Right lobe of liver (tissue), 6 donors: ENCODE measurements at regions not wholly inside any gene's neighbourhood (a gene's known extent, or its start where the extent isn't known, plus 50 kb on each side); places are given as distances from the start of the nearest gene placed in this dataset.
A peak's percentile ranks its signal among the peaks of the same experiment; 100 is the strongest.

Source experiments
- ATAC-seq, 4 donors: fragments of 200-7000 bp; cut with Tn5 transposase; one replicate each; pipeline ENCODE4 v1.9.1; 2020; ENCODE audit warnings: mild to moderate bottlenecking in 4 of 4, moderate library complexity in 4 of 4
- DNase-seq, 3 donors: peaks; one replicate each; pipeline ENCODE4 v3.0.0-alpha.2; 2020
- H3K27ac ChIP-seq, 3 donors: fragments of 200-600 bp; one replicate each; pipeline ENCODE4 v1.8.0; 2022
- H3K27me3 ChIP-seq, 2 donors: fragments of 200-600 bp; one replicate each; pipeline ENCODE4 v1.8.0; 2022
- H3K36me3 ChIP-seq, 4 donors: fragments of 200-600 bp; sonication (generic) in 1 of 4; one replicate each; pipeline versions ENCODE4 v1.5.1 to v1.8.0; 2017 to 2022; ENCODE audit warnings: control low read depth in 1 of 4
- H3K4me1 ChIP-seq, 4 donors: fragments of 200-600 bp; sonication (generic) in 1 of 4; one replicate each; pipeline versions ENCODE4 v1.5.1 to v1.8.0; 2017 to 2022; ENCODE audit warnings: control low read depth in 1 of 4
- H3K4me3 ChIP-seq, 3 donors: fragments of 200-600 bp; one replicate each; pipeline ENCODE4 v1.8.0; 2022
- H3K9me3 ChIP-seq, 4 donors: fragments of 200-600 bp; sonication (generic) in 1 of 4; one replicate each; pipeline versions ENCODE4 v1.5.1 to v1.8.0; 2017 to 2022; ENCODE audit warnings: control low read depth in 1 of 4
- POLR2A ChIP-seq: fragments of 450-650 bp; IDR thresholded peaks from one replicate; pipeline ENCODE4 v1.6.1; 2017; ENCODE audit warnings: antibody characterized with exemption, mild to moderate bottlenecking
- WGBS: methylation state at CpG from one replicate; pipeline ENCODE4 v1.1.6; 2018; ENCODE audit warnings: low coverage, low lambda C conversion rate; ENCODE audit not compliant: insufficient coverage; ENCODE audit errors: missing lambda C conversion rate; 5-methylcytosine and 5-hydroxymethylcytosine counted together
- intact Hi-C, 2 donors: fragments of 100-400 bp; cut with DNase I; formaldehyde crosslinking; loops; one replicate each; pipeline versions ENCODE4 v1.11.2 to v1.14.1; 2022
- TF ChIP-seq, protein P1 (sequence below), 4 donors: fragments of 200-600 bp in 3 of 4; fragments of 450-650 bp in 1 of 4; IDR thresholded peaks; one replicate each; pipeline versions ENCODE4 v1.5.1 to v1.8.0; 2016 to 2022; ENCODE audit warnings: antibody characterized with exemption in 4 of 4, mild to moderate bottlenecking in 2 of 4
- donor health status: DM: no; HTN: yes; CAD: no.
- donor health status: DM: no; HTN: no; CAD: no.
- donor health status: DM: no; HTN: no; CAD: no.
- donor health status: DM: no; HTN: yes; CAD: no.
- donor health status: DM: no; HTN: yes; CAD: no.

DNA sequence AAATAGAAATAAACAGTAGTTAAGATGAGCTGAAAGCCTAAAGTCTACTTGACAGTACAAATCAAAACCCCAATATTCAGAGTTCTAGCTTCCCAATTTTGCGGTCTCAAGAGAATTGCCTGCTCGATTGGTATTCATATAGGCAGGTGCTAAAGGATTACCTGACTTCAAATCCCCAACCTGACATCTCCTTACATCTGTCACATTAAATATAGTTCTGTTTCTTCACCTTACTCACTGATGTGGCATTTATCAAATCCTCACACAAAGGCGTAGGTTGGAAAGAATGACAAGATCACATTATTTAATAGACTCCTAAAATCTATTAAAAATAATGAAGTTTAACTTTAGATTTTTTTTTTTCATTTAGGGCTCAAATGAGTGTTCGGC lies 72.8 kb upstream of the ANKH start:
- Histone ChIP-seq H3K36me3 (no peaks in the 10 kb centered on the region), H3K4me3 (no peak overlapping the region), H3K27me3 (no peaks in the 10 kb centered on the region), H3K4me1 (peaks cover 0 to 5% (median 0%) of the 10 kb centered on the region in 4 donors), H3K9me3 (no peaks in the 10 kb centered on the region), H3K27ac (no peak overlapping the region)
- WGBS: 78% methylated on average over 4 of the region's 4 CpGs
- intact Hi-C loops: no loop called here
- ATAC-seq (no peak), DNase-seq (no peak)
- TF ChIP-seq POLR2A: no peak
- TF ChIP-seq, protein P1, sequence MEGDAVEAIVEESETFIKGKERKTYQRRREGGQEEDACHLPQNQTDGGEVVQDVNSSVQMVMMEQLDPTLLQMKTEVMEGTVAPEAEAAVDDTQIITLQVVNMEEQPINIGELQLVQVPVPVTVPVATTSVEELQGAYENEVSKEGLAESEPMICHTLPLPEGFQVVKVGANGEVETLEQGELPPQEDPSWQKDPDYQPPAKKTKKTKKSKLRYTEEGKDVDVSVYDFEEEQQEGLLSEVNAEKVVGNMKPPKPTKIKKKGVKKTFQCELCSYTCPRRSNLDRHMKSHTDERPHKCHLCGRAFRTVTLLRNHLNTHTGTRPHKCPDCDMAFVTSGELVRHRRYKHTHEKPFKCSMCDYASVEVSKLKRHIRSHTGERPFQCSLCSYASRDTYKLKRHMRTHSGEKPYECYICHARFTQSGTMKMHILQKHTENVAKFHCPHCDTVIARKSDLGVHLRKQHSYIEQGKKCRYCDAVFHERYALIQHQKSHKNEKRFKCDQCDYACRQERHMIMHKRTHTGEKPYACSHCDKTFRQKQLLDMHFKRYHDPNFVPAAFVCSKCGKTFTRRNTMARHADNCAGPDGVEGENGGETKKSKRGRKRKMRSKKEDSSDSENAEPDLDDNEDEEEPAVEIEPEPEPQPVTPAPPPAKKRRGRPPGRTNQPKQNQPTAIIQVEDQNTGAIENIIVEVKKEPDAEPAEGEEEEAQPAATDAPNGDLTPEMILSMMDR (IDR thresholded peaks at IDR 0.05): no peak

DNA sequence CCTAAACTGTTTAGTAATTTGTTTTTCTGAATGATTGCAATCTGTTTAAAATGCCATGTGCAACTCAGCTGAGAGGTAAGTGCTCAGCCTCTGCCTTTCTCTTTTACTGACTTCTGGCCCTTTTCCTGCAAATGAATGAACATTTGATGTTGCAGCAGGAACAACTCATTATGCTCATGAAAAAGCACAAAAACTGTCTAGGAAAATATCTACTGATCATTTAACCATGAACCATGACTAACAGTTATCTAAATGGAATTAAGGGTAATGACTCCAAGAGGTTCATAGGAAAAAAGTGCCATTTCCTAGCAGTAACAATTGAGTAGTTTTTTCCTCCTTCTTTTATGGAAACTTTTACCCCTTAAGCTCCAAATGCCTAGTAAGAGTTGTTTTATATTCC lies 70.6 kb upstream of the ANKH start:
- no peak for ATAC-seq
- H3K9me3 ChIP-seq: no peaks in the 10 kb centered on the region
- no peaks in the 10 kb centered on the region for H3K36me3 ChIP-seq
- DNase-seq: no peak
- no peak overlapping the region for H3K4me3 ChIP-seq
- H3K27me3 ChIP-seq: no peaks in the 10 kb centered on the region
- intact Hi-C loops: no loop called here
- peaks cover 0 to 5% (median 0%) of the 10 kb centered on the region in 4 donors for H3K4me1 ChIP-seq
- TF ChIP-seq, protein P1 (IDR thresholded peaks at IDR 0.05): no peak
- TF ChIP-seq POLR2A: no peak
- H3K27ac ChIP-seq: no peak overlapping the region

DNA sequence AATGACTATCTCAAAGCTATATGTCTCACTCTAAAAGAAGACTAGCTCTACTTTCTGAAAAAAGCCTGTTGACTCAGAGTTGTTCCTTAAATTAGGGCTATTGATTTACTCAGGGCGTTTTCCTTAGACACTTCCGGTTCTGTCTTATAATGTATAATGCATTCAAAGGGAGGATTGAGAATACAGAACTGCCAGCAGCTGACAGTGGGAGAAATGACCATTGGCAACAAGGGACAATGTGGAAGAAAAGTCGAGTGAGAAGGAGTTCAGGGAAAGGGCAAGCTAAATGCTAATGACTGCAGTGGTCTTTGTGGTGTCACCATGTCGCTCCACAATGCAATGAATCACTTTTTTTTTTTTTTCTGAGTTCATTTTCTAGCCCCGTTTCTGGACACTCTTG lies 65.7 kb upstream of the ANKH start:
- Histone ChIP-seq H3K4me3 (no peak overlapping the region), H3K27me3 (no peaks in the 10 kb centered on the region), H3K36me3 (no peaks in the 10 kb centered on the region), H3K4me1 (no peaks in the 10 kb centered on the region), H3K27ac (no peak overlapping the region), H3K9me3 (no peaks in the 10 kb centered on the region)
- no peak for TF ChIP-seq POLR2A
- TF ChIP-seq, protein P1 (IDR thresholded peaks at IDR 0.05): no peak
- DNase-seq: no peak
- ATAC-seq: peak; percentile 27 to 72 (median 64)
- intact Hi-C loops: no loop called here
- 19% methylated on average over 5 of the region's 5 CpGs for WGBS

DNA sequence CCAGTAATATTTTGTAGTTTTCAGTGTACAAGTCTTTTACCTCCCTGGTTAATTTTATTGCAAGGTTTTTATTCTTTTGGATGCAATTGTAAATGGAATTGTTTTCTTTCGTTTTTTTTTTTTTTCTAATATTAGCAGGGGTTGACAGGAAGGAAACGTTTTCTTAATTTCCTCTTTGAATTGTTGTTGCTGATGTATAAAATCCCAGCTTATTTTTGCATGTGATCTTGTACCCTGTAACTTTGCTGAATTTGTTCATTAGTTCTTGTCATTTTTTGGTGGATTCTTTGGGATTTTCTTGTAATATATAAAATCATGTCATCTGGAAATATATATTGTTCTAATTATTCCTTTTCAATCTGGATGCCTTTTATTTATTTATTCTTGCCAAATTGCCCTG lies 65.0 kb upstream of the ANKH start:
- Histone ChIP-seq H3K4me3 (no peak overlapping the region), H3K4me1 (no peaks in the 10 kb centered on the region), H3K27me3 (no peaks in the 10 kb centered on the region), H3K27ac (no peak overlapping the region), H3K9me3 (no peaks in the 10 kb centered on the region), H3K36me3 (no peaks in the 10 kb centered on the region)
- WGBS: 7% methylated on average over 2 of the region's 2 CpGs
- ATAC-seq: no peak
- no peak for DNase-seq
- intact Hi-C loops: no loop called here
- no peak for TF ChIP-seq POLR2A
- TF ChIP-seq, protein P1 (IDR thresholded peaks at IDR 0.05): no peak

DNA sequence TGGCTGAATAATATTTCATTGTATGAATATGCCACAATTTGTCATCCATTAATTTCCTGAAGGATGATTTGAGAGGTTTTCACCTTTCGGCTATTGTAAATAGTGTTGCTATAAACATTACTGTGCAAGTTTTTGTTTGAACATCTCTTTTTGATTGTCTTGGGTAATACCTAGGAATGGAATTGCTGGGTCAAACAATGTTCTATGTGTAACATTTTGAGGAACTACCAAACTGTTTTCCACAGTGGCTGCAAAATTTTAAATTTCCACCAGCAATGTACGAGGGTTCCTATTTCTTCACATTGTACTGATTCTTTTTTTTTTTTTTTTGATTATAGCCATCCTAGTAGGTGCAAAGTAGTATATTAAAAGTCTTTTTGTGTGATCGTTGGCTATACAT lies 63.8 kb upstream of the ANKH start:
- DNase-seq (no peak), ATAC-seq (peak in 2 of 4 donors; percentile 25 to 50)
- intact Hi-C loops: no loop called here

More for the DNA sequence above, 63.8 kb upstream of the ANKH start:
- H3K36me3 ChIP-seq: no peaks in the 10 kb centered on the region
- no peak overlapping the region for H3K4me3 ChIP-seq
- no peaks in the 10 kb centered on the region for H3K9me3 ChIP-seq
- no peaks in the 10 kb centered on the region for H3K4me1 ChIP-seq
- H3K27me3 ChIP-seq: no peaks in the 10 kb centered on the region
- TF ChIP-seq, protein P1 (IDR thresholded peaks at IDR 0.05): no peak
- TF ChIP-seq POLR2A: no peak
- WGBS: 64% methylated on average over 3 of the region's 3 CpGs
- H3K27ac ChIP-seq: no peak overlapping the region
